ENCODE measurements at regions not wholly inside any gene's neighbourhood (a gene's known extent, or its start where the extent isn't known, plus 50 kb on each side); places are given as distances from the start of the nearest gene placed in this dataset.

- Histone ChIP-seq H3K27me3 (peaks cover 0 to 7% (median 0%) of the 10 kb centered on the region in 7 donors), H3K4me1 (peaks cover 0 to 35% (median 8%) of the 10 kb centered on the region in 9 donors), H3K27ac (peak overlapping the region in 5 of 10 donors; percentile 8 to 64 (median 41)), H3K36me3 (no peaks in the 10 kb centered on the region), H3K4me3 (no peak overlapping the region), H3K9me3 (no peaks in the 10 kb centered on the region)
- no peak for TF ChIP-seq CTCF (IDR thresholded peaks at IDR 0.05)
- DNase-seq (no peak), ATAC-seq (peak in 5 of 8 donors; percentile 43 to 70 (median 55))
- intact Hi-C loops (cut with DNase I) = no loop called here
- 39 to 52% methylated on average over 18 of the region's 18 CpGs for WGBS, 2 donors
Measured at GRCh38 chr17:73759734-73760438, 115.6 kb upstream of the SDK2 start.

- WGBS, 2 donors = 71 to 75% methylated on average over 5 of the region's 5 CpGs
- no peak for TF ChIP-seq CTCF (IDR thresholded peaks at IDR 0.05)
- Histone ChIP-seq H3K9me3 (no peaks in the 10 kb centered on the region), H3K4me3 (no peak overlapping the region), H3K27ac (peak overlapping the region in 3 of 10 donors; percentile 41 to 64 (median 45)), H3K4me1 (peaks cover 0 to 35% (median 8%) of the 10 kb centered on the region in 9 donors), H3K36me3 (no peaks in the 10 kb centered on the region), H3K27me3 (peaks cover 0 to 7% (median 0%) of the 10 kb centered on the region in 7 donors)
- DNase-seq = no peak
- ATAC-seq = peak in 5 of 8 donors; percentile 21 to 70 (median 31)
- intact Hi-C loops (cut with DNase I) = no loop called here
Measured at GRCh38 chr17:73760439-73760758, 116.2 kb upstream of the SDK2 start.

- H3K36me3 ChIP-seq = no peaks in the 10 kb centered on the region
- TF ChIP-seq CTCF (IDR thresholded peaks at IDR 0.05) = no peak
- peaks cover 7 to 41% (median 20%) of the 10 kb centered on the region in 9 donors for H3K4me1 ChIP-seq
- no peak overlapping the region for H3K27ac ChIP-seq
- intact Hi-C loops (cut with DNase I) = loop anchor here in 1 of 10 donors (5.0 kb wide), 1 partner anchor 119 kb away; no protein-coding TSS in a partner anchor
- H3K4me3 ChIP-seq = no peak overlapping the region
- WGBS, 2 donors = 74 to 79% methylated on average over 17 of the region's 17 CpGs
- ATAC-seq = peak in 4 of 8 donors; percentile 20 to 58 (median 40)
- DNase-seq = peak in 1 of 2 donors; percentile 32
- no peaks in the 10 kb centered on the region for H3K27me3 ChIP-seq
- H3K9me3 ChIP-seq = no peaks in the 10 kb centered on the region
Measured at GRCh38 chr17:73765824-73766563, 121.7 kb upstream of the SDK2 start.

GRCh38 chr17:73767696-73768095, 123.5 kb upstream of the SDK2 start:
- no peak overlapping the region for H3K27ac ChIP-seq
- no peak for TF ChIP-seq CTCF (IDR thresholded peaks at IDR 0.05)
- 91 to 95% methylated on average over 7 of the region's 7 CpGs for WGBS, 2 donors
- no peaks in the 10 kb centered on the region for H3K27me3 ChIP-seq
- H3K36me3 ChIP-seq = no peaks in the 10 kb centered on the region
- no peak overlapping the region for H3K4me3 ChIP-seq
- no peaks in the 10 kb centered on the region for H3K9me3 ChIP-seq
- intact Hi-C loops (cut with DNase I) = loop anchor here in 1 of 10 donors (5.0 kb wide), 1 partner anchor 120 kb away; no protein-coding TSS in a partner anchor
- H3K4me1 ChIP-seq = peaks cover 15 to 46% (median 24%) of the 10 kb centered on the region in 9 donors
- no peak for ATAC-seq
- DNase-seq = no peak
